ENCODE measurements at regions not wholly inside any gene's neighbourhood (a gene's known extent, or its start where the extent isn't known, plus 50 kb on each side); places are given as distances from the start of the nearest gene placed in this dataset.

DNA sequence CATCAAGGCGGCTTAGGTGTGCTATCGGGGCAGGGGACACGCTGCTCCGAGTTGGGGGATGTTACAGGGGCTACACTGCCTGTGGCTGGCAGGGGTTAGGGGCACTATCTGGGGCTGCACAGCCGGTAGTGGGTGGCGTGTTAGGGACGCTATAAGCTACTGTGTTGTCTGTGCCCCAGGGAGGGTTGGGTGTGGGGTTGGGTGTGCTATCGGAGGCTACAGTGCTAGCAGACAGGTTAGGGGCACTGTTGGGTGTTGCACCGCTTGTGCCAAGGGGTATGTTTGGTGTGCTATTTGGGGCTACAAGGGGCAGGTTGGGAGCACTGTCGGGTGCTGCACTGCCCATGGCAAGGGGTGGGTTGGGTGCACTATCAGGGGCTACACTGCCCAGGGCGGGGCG is 120.2 kb upstream of the VPREB1 start:
- H3K27ac ChIP-seq (ENCODE audit: low read depth, low read length): no peak overlapping the region
- H2AFZ ChIP-seq (ENCODE audit: low read depth, low read length, poor library complexity, severe bottlenecking): no peak overlapping the region
- H3K36me3 ChIP-seq (ENCODE audit: control insufficient read depth in 1 of 2, insufficient read depth in 2 of 2, low read length in 2 of 2): no peaks in the 10 kb centered on the region
- CTCF ChIA-PET: interaction anchor here (1.1 kb wide), 1 partner anchor 13 kb away, joined by 4 read pairs; no protein-coding TSS in a partner anchor
- no peak for TF ChIP-seq TCF7L2 (IDR thresholded peaks at IDR 0.05; ENCODE audit: borderline replicate concordance, extremely low read depth, insufficient read depth, insufficient read length)
- no peak for TF ChIP-seq POLR2AphosphoS5 (IDR thresholded peaks at IDR 0.05; ENCODE audit: low read depth, low read length)
- TF ChIP-seq YY1 (IDR thresholded peaks at IDR 0.05; ENCODE audit: extremely low read depth, insufficient replicate concordance, low read depth, low read length): no peak
- TF ChIP-seq, protein P1, sequence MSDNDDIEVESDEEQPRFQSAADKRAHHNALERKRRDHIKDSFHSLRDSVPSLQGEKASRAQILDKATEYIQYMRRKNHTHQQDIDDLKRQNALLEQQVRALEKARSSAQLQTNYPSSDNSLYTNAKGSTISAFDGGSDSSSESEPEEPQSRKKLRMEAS (IDR thresholded peaks at IDR 0.05): no peak
- TF ChIP-seq, protein P2, sequence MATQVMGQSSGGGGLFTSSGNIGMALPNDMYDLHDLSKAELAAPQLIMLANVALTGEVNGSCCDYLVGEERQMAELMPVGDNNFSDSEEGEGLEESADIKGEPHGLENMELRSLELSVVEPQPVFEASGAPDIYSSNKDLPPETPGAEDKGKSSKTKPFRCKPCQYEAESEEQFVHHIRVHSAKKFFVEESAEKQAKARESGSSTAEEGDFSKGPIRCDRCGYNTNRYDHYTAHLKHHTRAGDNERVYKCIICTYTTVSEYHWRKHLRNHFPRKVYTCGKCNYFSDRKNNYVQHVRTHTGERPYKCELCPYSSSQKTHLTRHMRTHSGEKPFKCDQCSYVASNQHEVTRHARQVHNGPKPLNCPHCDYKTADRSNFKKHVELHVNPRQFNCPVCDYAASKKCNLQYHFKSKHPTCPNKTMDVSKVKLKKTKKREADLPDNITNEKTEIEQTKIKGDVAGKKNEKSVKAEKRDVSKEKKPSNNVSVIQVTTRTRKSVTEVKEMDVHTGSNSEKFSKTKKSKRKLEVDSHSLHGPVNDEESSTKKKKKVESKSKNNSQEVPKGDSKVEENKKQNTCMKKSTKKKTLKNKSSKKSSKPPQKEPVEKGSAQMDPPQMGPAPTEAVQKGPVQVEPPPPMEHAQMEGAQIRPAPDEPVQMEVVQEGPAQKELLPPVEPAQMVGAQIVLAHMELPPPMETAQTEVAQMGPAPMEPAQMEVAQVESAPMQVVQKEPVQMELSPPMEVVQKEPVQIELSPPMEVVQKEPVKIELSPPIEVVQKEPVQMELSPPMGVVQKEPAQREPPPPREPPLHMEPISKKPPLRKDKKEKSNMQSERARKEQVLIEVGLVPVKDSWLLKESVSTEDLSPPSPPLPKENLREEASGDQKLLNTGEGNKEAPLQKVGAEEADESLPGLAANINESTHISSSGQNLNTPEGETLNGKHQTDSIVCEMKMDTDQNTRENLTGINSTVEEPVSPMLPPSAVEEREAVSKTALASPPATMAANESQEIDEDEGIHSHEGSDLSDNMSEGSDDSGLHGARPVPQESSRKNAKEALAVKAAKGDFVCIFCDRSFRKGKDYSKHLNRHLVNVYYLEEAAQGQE (IDR thresholded peaks at IDR 0.05; ENCODE audit: low read depth): no peak
- TF ChIP-seq, protein P3, sequence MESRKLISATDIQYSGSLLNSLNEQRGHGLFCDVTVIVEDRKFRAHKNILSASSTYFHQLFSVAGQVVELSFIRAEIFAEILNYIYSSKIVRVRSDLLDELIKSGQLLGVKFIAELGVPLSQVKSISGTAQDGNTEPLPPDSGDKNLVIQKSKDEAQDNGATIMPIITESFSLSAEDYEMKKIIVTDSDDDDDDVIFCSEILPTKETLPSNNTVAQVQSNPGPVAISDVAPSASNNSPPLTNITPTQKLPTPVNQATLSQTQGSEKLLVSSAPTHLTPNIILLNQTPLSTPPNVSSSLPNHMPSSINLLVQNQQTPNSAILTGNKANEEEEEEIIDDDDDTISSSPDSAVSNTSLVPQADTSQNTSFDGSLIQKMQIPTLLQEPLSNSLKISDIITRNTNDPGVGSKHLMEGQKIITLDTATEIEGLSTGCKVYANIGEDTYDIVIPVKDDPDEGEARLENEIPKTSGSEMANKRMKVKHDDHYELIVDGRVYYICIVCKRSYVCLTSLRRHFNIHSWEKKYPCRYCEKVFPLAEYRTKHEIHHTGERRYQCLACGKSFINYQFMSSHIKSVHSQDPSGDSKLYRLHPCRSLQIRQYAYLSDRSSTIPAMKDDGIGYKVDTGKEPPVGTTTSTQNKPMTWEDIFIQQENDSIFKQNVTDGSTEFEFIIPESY (IDR thresholded peaks at IDR 0.05; ENCODE audit: extremely low read depth, insufficient replicate concordance, low read length): no peak
- TF ChIP-seq CEBPB (IDR thresholded peaks at IDR 0.05; ENCODE audit: low read depth): no peak
- TF ChIP-seq CBX3 (IDR thresholded peaks at IDR 0.05; ENCODE audit: low read depth): no peak
- H4K20me1 ChIP-seq (ENCODE audit: insufficient read depth): no peaks in the 10 kb centered on the region
- H3K4me3 ChIP-seq (replicated peaks in 1 of 2; ENCODE audit: low read depth in 1 of 2, low read length in 2 of 2): no peak overlapping the region
- no peaks in the 10 kb centered on the region for H3K9me3 ChIP-seq (ENCODE audit: control insufficient read depth in 1 of 2, insufficient read depth in 1 of 2, low read depth in 1 of 2, low read length in 2 of 2)
- DNase-seq (ENCODE audit: low read depth, low spot score): no peak
- no peak for ATAC-seq
- H3K27me3 ChIP-seq (ENCODE audit: insufficient read depth, low read length): peaks cover 6% of the 10 kb centered on the region; the same call in 1 of the 2 replicates
- no peaks in the 10 kb centered on the region for H3K9me2 ChIP-seq (ENCODE audit: insufficient read depth)
- no peaks in the 10 kb centered on the region for H3K4me1 ChIP-seq (ENCODE audit: control insufficient read depth in 1 of 2, insufficient read depth in 2 of 2, low read length in 2 of 2)
- POLR2A ChIA-PET: interaction anchor here (0.7 kb wide), 1 partner anchor 63 kb away, joined by 3 read pairs; no protein-coding TSS in a partner anchor
- H3K79me2 ChIP-seq (ENCODE audit: insufficient read depth, low read length): no peaks in the 10 kb centered on the region
- BruUV-seq (replicated peaks): no TSS peak
- H3K9ac ChIP-seq (ENCODE audit: low read length): no peak overlapping the region
- H3K4me2 ChIP-seq (ENCODE audit: low read length): no peak overlapping the region
- RAD21 ChIA-PET (ENCODE audit: low non-redundant PET in 1 of 2, low total read pairs in 2 of 2, uncharacterized antibody in 2 of 2, unreplicated experiment in 2 of 2): no interaction called here
- intact Hi-C loops (cut with micrococcal nuclease): no loop called here
